ENCODE measurements at regions not wholly inside any gene's neighbourhood (a gene's known extent, or its start where the extent isn't known, plus 50 kb on each side); places are given as distances from the start of the nearest gene placed in this dataset.
A peak's percentile ranks its signal among the peaks of the same experiment; 100 is the strongest.

GRCh38 chr6:106000935-106001334 is 85.2 kb upstream of the PRDM1 start:
- no peak for ATAC-seq (replicated peaks in 1 of 2)
- Mint-ChIP-seq H3K36me3 (ENCODE audit: insufficient read depth in 2 of 2) (no peaks in the 10 kb centered on the region), H3K27me3 (ENCODE audit: low read depth) (peaks cover 79% of the 10 kb centered on the region), H3K4me1 (ENCODE audit: low read depth) (no peaks in the 10 kb centered on the region), H3K4me3 (no peak overlapping the region), H3K9me3 (no peaks in the 10 kb centered on the region), H3K27ac (no peak overlapping the region)
- DNase-seq = no peak

- peaks cover 26% of the 10 kb centered on the region for H3K4me1 Mint-ChIP-seq (ENCODE audit: low read depth)
- peaks cover 75% of the 10 kb centered on the region for H3K27me3 Mint-ChIP-seq (ENCODE audit: low read depth)
- H3K9me3 Mint-ChIP-seq = no peaks in the 10 kb centered on the region
- no peak overlapping the region for H3K27ac Mint-ChIP-seq
- ATAC-seq (replicated peaks in 1 of 2) = no peak
- DNase-seq = no peak
- H3K36me3 Mint-ChIP-seq (ENCODE audit: insufficient read depth in 2 of 2) = peaks cover 0 to 3% of the 10 kb centered on the region in 2 donors
- no peak overlapping the region for H3K4me3 Mint-ChIP-seq
Observed at GRCh38 chr6:105997482-105997881, 88.7 kb upstream of the PRDM1 start.

GRCh38 chr6:105995391-105995865 is 90.7 kb upstream of the PRDM1 start:
- peak overlapping the region; percentile 94 to 98 for H3K4me3 Mint-ChIP-seq
- no peak for ATAC-seq (replicated peaks in 1 of 2)
- H3K4me1 Mint-ChIP-seq (ENCODE audit: low read depth) = peaks cover 36% of the 10 kb centered on the region
- H3K27me3 Mint-ChIP-seq (ENCODE audit: low read depth) = peaks cover 71% of the 10 kb centered on the region
- H3K9me3 Mint-ChIP-seq = no peaks in the 10 kb centered on the region
- DNase-seq = no peak
- H3K27ac Mint-ChIP-seq = peak overlapping the region; percentile 0
- H3K36me3 Mint-ChIP-seq (ENCODE audit: insufficient read depth in 2 of 2) = peaks cover 0 to 3% of the 10 kb centered on the region in 2 donors

GRCh38 chr6:105994591-105995390 is 91.3 kb upstream of the PRDM1 start:
- H3K27me3 Mint-ChIP-seq (ENCODE audit: low read depth) = peaks cover 72% of the 10 kb centered on the region
- DNase-seq (peak; percentile 54 to 65), ATAC-seq (replicated peaks in 1 of 2) (peak; percentile 17 to 41)
- peaks cover 36% of the 10 kb centered on the region for H3K4me1 Mint-ChIP-seq (ENCODE audit: low read depth)
- peak overlapping the region; percentile 94 to 98 for H3K4me3 Mint-ChIP-seq
- no peaks in the 10 kb centered on the region for H3K9me3 Mint-ChIP-seq
- peak overlapping the region; percentile 56 for H3K27ac Mint-ChIP-seq
- peaks cover 0 to 3% of the 10 kb centered on the region in 2 donors for H3K36me3 Mint-ChIP-seq (ENCODE audit: insufficient read depth in 2 of 2)

GRCh38 chr6:105994118-105994590 is 92.0 kb upstream of the PRDM1 start:
- H3K9me3 Mint-ChIP-seq = no peaks in the 10 kb centered on the region
- DNase-seq (peak; percentile 47 to 55), ATAC-seq (replicated peaks in 1 of 2) (peak; percentile 39 to 53)
- peak overlapping the region; percentile 85 for H3K27ac Mint-ChIP-seq
- peaks cover 36% of the 10 kb centered on the region for H3K4me1 Mint-ChIP-seq (ENCODE audit: low read depth)
- H3K4me3 Mint-ChIP-seq = peak overlapping the region; percentile 94 to 98
- H3K36me3 Mint-ChIP-seq (ENCODE audit: insufficient read depth in 2 of 2) = peaks cover 0 to 3% of the 10 kb centered on the region in 2 donors
- peaks cover 72% of the 10 kb centered on the region for H3K27me3 Mint-ChIP-seq (ENCODE audit: low read depth)

- Mint-ChIP-seq H3K4me1 (ENCODE audit: low read depth) (peaks cover 36% of the 10 kb centered on the region), H3K36me3 (ENCODE audit: insufficient read depth in 2 of 2) (peaks cover 0 to 3% of the 10 kb centered on the region in 2 donors), H3K27ac (peak overlapping the region; percentile 85), H3K9me3 (no peaks in the 10 kb centered on the region), H3K4me3 (peak overlapping the region; percentile 94 to 98), H3K27me3 (ENCODE audit: low read depth) (peaks cover 78% of the 10 kb centered on the region)
- DNase-seq = no peak
- no peak for ATAC-seq (replicated peaks in 1 of 2)
Observed at GRCh38 chr6:105993341-105994117, 92.6 kb upstream of the PRDM1 start.

- Mint-ChIP-seq H3K27ac (peak overlapping the region; percentile 86), H3K4me3 (peak overlapping the region; percentile 94 to 98), H3K9me3 (no peaks in the 10 kb centered on the region), H3K27me3 (ENCODE audit: low read depth) (peaks cover 80% of the 10 kb centered on the region), H3K4me1 (ENCODE audit: low read depth) (peaks cover 36% of the 10 kb centered on the region), H3K36me3 (ENCODE audit: insufficient read depth in 2 of 2) (peaks cover 0 to 3% of the 10 kb centered on the region in 2 donors)
- ATAC-seq (replicated peaks in 1 of 2) = peak; percentile 88 to 90
- peak; percentile 89 to 94 for DNase-seq
Observed at GRCh38 chr6:105992315-105992961, 93.7 kb upstream of the PRDM1 start.

GRCh38 chr6:105991561-105992314 is 94.4 kb upstream of the PRDM1 start:
- Mint-ChIP-seq H3K27me3 (ENCODE audit: low read depth) (peaks cover 80% of the 10 kb centered on the region), H3K4me1 (ENCODE audit: low read depth) (peaks cover 36% of the 10 kb centered on the region)

GRCh38 chr6:105990151-105990550 is 96.0 kb upstream of the PRDM1 start:
- no peak overlapping the region for H3K27ac Mint-ChIP-seq
- peaks cover 42% of the 10 kb centered on the region for H3K4me1 Mint-ChIP-seq (ENCODE audit: low read depth)
- DNase-seq (no peak), ATAC-seq (replicated peaks in 1 of 2) (no peak)
- H3K4me3 Mint-ChIP-seq = no peak overlapping the region
- no peaks in the 10 kb centered on the region for H3K9me3 Mint-ChIP-seq
- peaks cover 0 to 3% of the 10 kb centered on the region in 2 donors for H3K36me3 Mint-ChIP-seq (ENCODE audit: insufficient read depth in 2 of 2)
- H3K27me3 Mint-ChIP-seq (ENCODE audit: low read depth) = peaks cover 79% of the 10 kb centered on the region

More at GRCh38 chr6:105991561-105992314, 94.4 kb upstream of the PRDM1 start:
- Mint-ChIP-seq H3K4me3 (peak overlapping the region; percentile 94 to 98), H3K9me3 (no peaks in the 10 kb centered on the region), H3K36me3 (ENCODE audit: insufficient read depth in 2 of 2) (peaks cover 0 to 3% of the 10 kb centered on the region in 2 donors), H3K27ac (peak overlapping the region; percentile 86)
- peak; percentile 40 to 56 for DNase-seq
- peak; percentile 23 to 32 for ATAC-seq (replicated peaks in 1 of 2)

- Mint-ChIP-seq H3K9me3 (no peaks in the 10 kb centered on the region), H3K27ac (no peak overlapping the region), H3K4me3 (no peak overlapping the region), H3K27me3 (ENCODE audit: low read depth) (peaks cover 84% of the 10 kb centered on the region), H3K36me3 (ENCODE audit: insufficient read depth in 2 of 2) (peaks cover 0 to 3% of the 10 kb centered on the region in 2 donors), H3K4me1 (ENCODE audit: low read depth) (peaks cover 47% of the 10 kb centered on the region)
- ATAC-seq (replicated peaks in 1 of 2) (no peak), DNase-seq (no peak)
Observed at GRCh38 chr6:105988812-105989577, 97.1 kb upstream of the PRDM1 start.

GRCh38 chr6:105988321-105988720 is 97.8 kb upstream of the PRDM1 start:
- Mint-ChIP-seq H3K4me3 (no peak overlapping the region), H3K36me3 (ENCODE audit: insufficient read depth in 2 of 2) (peaks cover 0 to under 1% of the 10 kb centered on the region in 2 donors), H3K9me3 (no peaks in the 10 kb centered on the region), H3K27me3 (ENCODE audit: low read depth) (peaks cover 82% of the 10 kb centered on the region), H3K27ac (no peak overlapping the region), H3K4me1 (ENCODE audit: low read depth) (peaks cover 47% of the 10 kb centered on the region)
- DNase-seq (no peak), ATAC-seq (replicated peaks in 1 of 2) (no peak)

Data from activated T-cell treated with anti-CD3 and anti-CD28 coated beads, Interleukin-2, amount 50 U/mL, for 72 hours (primary cell).